NCI-H2196 treated with DMSO at 0.1 percent for 48 hours (cell line): ENCODE measurements at regions not wholly inside any gene's neighbourhood (a gene's known extent, or its start where the extent isn't known, plus 50 kb on each side); places are given as distances from the start of the nearest gene placed in this dataset.
A peak's percentile ranks its signal among the peaks of the same experiment; 100 is the strongest.

Experiments used
- DNase-seq: peaks from one replicate; lab custom pipeline; 2025; ENCODE audit not compliant: unreplicated experiment; lab: John Stamatoyannopoulos, UW

DNA sequence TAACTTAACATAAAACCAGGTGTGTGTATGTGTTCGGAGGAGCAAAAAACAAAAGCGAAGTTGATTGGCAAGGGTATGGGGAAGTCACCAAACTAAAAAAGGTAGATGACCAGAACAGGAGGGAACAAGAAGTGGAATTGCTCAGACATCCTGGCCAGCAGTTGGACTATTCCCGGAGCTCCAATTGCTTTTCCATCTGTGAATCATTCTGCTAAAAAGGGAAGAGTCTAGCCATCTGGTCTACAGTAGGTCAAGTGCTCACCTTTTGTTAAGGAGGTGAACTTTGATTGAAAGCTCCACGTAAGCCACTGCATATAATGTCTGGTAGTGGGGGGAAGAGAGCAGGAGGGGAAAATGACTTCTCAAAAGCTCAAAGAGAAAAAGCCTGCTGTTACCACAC is 50.0 kb upstream of the BET1 start:
- no peak for DNase-seq

DNA sequence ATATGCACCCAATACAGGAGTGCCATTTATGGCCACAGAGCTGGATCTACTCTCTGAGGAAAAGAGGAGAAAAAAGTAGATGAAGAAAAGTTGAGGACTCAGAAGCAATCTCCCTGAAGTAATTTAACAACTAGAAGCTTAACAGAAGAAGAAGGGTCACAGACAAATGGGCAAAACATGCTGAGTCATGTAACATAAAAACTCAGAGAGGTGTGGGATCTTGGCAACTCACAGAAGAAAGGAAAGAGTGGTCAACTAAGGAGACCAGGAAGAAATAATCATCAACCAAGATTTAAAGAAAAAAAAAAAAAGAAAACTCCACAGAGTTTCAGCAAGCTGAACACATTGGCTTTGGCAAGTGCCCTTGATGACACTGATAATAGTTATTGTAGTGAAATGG is 51.8 kb upstream of the BET1 start:
- DNase-seq = no peak

DNA sequence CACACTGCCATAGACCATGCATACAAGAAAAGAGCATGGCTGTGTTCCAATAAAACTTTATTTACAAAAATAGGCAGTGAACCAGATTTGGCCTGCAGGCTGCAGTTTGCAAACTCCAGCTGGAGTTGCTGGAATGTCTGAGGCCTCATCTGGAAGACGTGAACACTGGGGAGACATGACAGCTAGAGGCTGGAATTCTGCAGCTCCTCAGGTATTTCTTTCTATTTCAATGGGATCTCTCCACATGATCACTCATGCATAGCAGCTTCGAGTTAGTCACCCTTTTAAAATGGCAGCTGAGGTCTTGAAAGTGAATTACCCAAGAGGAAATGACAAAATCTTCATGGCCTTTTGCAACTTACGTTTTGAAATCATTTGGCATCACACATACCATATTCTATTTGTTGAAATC is 52.6 kb upstream of the BET1 start:
- no peak for DNase-seq

DNA sequence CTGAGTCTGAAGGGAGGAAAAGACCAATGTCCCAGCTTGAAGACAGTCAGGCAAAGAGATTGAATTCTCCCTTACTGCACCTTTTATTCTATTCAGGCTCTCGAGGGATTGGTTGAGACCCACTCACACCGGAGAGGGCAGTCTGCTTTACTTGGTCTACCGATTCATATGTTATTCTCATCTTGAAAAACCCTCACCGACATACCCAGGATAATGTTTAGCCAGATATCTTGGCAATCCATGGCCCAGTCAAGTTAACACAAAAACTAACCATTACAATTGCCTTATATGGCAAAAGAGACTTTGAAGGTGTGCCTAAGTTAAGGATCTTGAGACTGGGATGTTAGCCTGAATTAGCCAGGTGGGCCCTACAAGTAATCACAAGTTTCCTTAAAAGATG is 53.8 kb upstream of the BET1 start:
- no peak for DNase-seq

DNA sequence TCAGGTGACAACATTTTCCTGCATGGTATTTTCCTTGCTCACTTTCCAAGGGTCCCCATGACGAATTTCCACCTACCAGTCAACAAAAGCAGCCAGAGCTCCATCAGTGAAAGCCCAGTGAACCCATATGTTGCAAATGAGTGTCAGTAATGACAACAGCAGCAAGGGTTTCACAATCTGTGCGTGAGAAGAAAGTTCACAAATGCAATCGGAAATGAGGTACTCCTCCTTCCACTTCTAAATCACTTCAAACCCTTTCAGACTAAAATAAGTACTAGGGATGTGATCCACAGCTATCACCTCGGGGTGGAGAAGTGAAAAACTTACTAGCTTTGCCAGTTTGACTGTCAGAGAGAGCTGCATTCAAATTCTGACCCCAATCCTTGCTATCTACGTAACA is 55.6 kb upstream of the BET1 start:
- no peak for DNase-seq

DNA sequence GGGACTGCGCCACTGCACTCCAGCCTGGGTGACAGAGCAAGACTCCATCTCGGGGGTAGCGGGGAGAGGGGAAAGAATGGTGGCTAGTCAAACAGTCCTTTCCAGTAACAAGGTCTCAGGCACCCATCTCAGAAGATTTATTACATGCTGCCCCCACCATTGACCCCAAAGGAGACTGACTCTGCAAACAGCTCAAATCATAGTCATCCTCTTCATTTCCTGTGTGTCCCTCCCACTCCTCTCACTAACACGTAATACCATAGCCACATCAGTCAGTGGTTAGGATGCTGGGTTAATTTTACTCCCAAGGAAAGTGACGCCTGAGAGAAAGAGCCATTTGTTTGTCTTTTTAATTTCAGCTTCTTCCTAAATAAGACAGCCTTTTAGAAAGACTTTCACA is 56.6 kb upstream of the BET1 start:
- no peak for DNase-seq

DNA sequence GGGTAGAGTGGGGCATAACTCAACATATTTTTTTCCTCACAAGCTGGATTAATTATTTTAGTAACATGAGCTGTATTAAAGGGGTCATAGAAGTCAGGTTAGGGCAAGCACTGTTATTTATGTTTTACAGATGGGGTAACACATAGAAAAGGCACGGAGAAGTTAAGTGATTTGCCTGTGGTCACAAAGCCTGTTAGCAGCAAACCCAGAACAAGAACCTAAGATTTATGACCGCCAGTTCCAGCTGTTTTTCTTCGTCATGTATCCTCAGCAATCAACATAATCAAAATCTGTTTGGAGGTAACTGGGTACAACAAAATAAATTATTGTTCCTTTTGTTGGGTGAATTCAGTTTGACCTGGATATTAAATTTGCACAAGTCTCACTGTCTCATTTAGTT is 57.2 kb upstream of the BET1 start:
- no peak for DNase-seq

DNA sequence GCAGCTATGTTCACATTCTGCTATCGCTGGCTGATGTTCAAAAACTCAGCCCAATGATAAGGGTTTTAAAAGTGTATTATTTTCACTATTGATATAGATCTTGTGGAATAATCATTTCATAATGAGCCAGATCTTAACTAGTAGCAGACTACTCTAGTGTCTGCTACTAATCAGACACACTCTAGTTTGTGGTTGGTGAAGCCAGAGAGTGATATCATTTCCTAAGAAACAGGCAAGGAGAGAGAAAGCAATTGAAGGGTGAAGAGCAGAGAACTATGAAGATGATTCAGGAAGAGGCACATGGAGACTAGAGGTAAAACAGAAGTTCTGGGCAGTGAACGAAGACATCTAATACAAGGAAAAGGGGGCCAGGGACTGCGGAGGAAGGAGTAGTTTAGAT is 58.2 kb upstream of the BET1 start:
- no peak for DNase-seq

DNA sequence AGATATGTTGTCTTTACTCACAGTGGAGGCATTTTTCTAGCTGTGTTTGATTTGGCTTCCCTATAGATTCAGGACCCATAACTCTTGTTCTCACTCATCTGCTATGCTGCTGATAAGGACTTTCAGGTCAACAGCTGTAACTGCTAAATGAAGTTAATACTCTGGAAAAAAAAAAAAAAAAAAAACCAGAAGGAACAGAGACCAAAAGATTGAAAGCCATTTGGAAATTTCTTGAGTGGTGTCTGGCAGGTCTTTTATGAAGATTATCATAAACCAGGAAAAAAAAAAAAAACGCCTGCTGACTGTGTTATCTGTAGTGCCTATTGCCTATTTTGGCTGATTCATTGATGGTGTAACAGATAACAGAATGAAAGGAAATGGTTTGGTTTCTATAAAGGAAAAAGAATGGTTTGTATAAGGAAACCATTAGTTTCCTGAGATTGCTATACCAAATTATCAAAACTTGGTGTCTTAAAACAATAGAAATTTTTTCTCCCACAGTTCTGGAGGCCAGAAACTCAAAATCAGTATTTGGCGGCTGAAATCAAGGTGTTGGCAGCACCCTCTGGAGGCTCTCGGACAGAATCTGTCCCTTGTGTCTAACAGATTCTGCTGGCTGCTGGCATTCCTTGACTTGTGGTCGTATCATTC is 60.5 kb upstream of the BET1 start:
- no peak for DNase-seq

DNA sequence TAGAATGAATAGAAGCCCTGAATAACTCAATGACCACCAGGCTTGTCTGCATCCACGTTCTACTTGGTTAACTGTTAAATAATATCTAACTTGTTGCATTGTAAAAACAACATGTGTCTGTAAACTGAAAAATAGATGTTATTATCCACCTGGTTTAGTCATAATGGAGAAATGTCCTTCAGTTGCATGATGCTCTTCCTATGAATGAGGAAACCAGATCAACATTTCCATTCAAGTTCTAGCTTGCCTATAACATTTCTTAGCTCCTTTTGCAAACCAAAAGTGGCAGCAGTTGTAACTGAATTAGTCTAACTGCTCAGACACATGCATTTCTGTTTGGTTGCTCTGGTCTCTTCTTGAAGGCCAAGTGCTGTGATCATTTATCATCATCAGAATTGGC is 62.9 kb upstream of the BET1 start:
- DNase-seq = no peak

DNA sequence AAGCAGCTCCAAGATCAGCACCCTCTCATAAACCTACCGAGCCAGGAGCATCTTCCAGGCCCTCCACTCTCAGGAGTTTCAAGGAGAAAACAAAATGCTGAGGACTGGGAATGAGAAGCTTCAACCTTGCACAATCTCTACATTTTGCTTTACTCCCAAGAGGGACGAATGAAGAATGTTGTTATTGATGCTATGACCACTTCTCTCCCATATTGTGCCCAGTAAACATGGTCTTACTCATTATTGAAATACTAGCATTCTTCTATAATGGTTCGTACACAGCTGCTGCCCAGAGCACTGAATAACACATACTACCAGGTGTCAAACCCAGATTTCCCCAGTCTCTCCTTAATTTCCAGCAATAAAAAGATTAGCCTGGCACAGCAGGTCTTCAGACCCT is 63.4 kb upstream of the BET1 start:
- no peak for DNase-seq

DNA sequence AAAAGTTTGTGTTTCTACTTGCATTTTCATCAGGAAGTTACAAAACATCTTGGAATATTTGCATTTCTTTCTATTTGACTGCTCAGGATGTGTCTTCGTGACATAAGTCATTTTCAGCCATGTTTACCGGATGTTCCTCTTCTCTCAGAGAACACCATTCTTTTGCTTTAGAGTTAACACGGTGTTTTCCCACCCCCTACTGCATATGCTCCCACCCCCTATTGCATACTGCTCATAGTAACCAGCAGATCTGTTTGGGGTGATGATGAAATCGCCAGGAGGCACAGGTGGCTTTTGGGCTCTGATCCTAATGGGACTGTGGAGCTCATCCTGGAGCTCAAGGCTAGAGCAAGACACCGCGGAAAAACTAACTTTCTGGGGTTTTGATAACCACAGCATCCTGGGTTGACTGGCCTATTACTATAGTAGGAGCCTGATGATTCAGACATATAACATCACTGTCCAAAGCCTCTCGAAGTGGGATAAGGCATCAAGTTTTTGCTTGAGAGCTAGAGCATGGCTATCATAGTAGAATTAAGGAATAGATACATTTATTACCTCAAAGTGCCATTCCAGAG is 65.1 kb upstream of the BET1 start:
- DNase-seq = no peak

DNA sequence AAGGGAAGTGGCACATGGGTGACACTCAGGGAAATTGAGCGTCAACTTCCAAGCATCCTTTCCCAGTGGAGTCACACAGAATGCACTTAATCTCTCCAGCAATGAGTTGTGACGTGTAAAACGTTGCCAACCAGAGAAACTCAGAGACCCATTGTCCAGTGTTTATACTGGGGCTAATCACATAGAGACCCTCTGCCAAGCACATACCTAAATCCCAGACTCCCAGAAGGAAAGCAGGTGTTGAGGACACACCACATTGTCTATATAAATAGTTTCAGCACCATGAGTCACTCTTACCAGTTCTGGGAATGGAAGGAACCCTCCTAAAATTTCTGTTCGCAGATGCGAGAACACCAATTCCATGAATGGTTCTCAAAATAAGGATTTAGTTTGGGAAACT is 76.4 kb upstream of the BET1 start:
- DNase-seq = no peak

DNA sequence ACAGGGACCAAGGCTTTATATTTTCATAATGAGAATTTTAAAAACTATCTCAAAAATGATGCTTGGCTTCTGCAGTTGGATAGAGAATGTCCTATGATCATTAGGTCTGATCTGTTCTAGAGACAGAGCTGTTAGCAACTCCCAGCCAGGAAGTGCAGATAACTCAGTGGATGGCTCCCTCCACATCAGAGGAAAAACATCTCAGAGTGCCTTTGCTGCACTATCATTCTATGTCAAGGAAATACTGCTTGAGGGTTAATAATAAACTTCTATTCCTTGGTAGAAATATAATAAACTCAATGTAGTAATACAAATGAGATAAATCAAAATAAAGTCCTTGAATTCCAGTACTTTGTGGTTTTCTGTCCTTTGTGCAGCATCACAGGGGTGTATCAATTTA is 78.0 kb upstream of the BET1 start:
- DNase-seq = no peak

DNA sequence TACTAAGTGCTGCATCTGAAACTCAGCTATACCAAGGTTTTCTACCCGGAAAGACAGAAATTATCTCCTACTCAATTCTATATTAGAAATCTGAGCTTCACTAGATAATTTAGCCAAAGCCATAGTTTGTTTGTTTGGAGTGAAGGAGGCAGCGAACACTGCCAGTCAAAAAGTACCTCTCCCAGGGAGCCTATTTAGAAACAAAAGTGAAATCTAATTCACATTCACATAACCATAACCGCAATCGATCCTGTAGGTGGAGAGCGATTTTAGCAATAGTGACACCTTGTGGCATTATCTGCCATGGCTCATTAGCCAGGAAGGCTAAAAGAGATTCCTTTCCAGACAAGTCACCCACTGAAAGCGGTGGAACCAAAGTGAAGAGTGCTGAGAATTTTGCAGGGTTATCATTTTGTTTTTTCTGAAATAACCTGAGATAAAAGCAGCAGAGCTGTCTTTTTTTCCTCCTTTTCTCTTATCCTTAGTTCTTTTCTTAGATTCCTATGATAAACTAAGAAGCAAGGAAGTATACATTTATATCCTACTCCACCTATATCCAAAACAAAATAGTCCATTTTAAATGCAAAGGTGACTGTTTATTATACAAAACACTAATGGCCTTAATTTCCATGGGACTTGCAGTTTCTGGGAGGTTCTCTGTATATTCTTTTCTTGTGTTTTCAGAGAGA is 83.7 kb upstream of the BET1 start:
- DNase-seq = peak; percentile 34

DNA sequence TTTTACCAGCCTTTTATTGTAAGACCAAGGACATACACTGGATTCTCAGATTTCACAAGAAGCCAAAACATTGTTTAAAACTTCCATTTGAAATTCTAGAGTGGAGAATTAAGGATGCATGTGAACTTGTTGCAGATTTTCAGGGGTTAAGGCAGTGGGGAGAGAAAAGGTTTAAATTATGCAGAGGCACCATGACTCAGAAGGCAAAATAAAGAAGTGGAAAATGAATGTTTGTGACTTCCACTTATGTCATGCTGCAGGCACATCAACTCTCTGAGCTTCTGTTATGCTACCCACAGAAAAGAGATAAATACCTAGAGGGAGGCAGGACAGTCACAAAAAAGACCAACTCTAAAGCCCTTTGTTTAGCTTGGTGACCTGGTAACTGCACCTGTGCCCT is 84.4 kb upstream of the BET1 start:
- DNase-seq = no peak

DNA sequence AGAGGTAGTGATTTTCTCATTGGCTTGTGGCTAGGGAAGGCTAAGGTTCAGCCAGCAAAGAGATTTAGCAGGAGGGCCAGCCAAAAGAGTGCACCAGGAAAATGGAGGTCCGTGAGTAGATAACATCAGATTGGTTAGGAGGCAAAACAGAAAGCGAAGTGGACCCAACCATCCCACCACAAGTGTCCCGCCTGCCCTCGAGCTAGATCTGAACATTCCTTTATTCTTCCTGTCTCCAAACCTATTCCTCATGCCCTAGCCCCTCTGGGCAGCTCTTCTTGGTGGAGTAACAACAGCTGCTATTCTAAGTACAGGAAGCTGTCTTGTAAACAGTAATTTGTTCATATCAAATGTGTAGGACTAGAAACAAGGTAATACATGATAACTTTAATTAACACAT is 85.7 kb upstream of the BET1 start:
- DNase-seq = no peak

DNA sequence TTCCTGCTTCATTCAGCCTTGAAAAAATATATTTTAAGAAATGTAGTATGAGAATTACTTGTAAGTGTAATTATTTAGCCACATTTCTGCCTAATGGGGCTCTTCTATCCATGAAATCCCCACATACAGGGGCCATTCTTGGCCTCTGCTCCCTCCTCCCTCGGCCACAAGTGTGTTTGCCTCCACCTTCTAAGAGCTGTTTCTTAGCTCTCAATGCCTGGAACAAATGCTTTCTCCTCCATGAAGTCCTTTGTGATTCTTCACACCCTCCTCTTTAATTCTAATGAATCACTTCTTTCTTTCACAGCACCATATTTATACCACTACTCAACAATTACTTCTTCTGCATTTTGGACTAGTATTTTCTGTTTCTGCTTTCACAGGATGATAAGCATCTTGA is 88.8 kb upstream of the BET1 start:
- no peak for DNase-seq

DNA sequence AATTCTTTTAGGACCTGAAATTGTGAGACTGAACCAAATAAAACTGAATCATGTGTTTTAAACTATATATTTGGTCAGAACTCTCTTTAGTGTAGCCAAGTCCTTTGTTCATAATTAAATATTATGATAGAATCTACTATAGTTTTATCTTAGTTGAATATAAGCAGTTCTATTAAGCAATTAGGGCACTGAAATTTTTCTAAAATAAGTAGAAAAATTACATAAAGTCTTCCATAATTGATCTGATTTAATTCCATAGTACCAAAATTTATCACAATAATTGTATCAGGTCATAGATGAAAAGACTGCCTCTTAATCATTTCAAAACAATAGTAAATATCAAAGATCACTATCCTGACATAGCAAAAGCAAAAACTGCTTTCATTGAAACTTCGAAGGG is 90.1 kb upstream of the BET1 start:
- no peak for DNase-seq

DNA sequence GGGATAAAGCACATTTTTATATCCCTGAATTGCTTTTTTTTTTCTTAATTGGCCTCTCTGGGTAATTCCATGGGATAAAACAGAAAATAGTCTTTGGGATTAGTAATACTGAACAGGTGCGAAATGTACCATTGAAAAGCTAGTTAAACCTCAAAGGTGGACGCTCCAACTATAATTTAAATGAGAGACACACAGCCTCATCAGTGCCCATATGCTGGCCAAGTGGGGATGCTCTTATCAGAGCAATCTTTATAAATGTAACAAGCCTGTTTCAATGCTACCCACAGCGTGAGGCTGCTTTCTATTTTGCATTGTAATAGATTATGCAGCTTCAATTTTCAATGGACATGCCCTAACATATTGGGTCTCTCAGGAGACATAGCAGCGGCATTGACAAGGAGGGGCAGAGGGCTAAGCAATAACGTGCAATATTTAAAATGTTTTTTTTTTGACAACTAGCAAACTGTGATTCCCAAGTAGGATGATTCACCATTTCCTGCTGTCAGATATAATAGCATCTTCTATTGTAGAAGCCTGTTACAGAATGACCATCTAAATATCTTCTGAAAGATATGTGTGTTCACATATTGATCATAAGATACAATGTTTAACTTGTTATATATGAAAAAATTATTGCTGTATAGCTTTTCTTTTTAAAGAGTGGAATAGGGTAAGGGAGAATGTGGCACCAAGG is 91.3 kb upstream of the BET1 start:
- no peak for DNase-seq

DNA sequence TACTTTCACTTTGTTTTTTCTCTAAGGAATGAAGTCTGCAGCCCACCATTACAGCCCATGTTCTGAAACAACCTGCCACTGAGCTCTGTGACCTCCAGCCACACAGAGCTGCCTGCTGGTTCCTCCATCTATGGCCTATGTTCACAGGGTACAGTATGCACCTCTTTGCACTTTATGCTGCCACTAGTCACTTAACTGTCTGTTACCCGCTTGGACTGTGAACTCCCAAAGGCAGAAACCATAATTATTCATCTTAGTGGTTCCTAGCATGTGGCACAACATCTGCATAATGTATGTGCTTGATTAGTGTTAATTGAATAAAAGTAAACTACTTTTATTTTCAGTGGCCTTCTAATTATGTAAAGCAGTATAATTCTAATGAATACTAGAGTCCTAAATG is 95.5 kb upstream of the BET1 start:
- no peak for DNase-seq

DNA sequence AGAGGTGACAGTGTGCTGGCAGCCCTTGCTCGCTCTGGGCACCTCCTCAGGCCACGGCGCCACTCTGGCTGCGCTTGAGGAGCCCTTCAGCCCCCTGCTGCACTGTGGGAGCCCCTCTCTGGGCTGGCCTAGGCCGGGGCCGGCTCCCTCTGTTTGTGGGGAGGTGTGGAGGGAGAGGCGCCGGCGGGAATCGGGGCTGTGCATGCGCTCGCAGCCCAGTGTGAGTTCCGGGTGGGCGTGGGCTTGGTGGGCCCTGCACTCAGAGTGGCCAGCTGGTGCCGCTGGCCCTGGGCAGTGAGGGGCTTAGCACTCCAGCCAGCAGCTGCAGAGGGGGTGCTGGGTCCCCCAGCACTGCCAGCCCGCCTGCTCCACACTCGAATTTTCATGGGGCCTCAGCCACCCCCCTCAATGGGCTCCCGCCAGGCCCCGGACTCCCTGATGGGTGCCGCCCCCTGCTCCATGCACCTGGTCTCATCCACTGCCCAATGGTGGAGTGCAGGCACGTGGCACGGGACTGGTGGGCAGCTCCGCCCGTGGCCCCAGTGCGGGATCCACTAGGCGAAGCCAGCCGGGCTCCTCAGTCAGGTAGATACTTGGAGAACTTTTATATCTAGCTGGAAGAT is 96.7 kb upstream of the BET1 start:
- no peak for DNase-seq
